HG03025 (cell line): ENCODE measurements at regions not wholly inside any gene's neighbourhood (a gene's known extent, or its start where the extent isn't known, plus 50 kb on each side); places are given as distances from the start of the nearest gene placed in this dataset.

Source experiments
- ATAC-seq: cut with Tn5 transposase; IDR thresholded peaks from one replicate; pipeline ENCODE4 v1.9.1; 2021; ENCODE audit warnings: mild to moderate bottlenecking, moderate library complexity; ENCODE audit not compliant: unreplicated experiment, low FRiP score

DNA sequence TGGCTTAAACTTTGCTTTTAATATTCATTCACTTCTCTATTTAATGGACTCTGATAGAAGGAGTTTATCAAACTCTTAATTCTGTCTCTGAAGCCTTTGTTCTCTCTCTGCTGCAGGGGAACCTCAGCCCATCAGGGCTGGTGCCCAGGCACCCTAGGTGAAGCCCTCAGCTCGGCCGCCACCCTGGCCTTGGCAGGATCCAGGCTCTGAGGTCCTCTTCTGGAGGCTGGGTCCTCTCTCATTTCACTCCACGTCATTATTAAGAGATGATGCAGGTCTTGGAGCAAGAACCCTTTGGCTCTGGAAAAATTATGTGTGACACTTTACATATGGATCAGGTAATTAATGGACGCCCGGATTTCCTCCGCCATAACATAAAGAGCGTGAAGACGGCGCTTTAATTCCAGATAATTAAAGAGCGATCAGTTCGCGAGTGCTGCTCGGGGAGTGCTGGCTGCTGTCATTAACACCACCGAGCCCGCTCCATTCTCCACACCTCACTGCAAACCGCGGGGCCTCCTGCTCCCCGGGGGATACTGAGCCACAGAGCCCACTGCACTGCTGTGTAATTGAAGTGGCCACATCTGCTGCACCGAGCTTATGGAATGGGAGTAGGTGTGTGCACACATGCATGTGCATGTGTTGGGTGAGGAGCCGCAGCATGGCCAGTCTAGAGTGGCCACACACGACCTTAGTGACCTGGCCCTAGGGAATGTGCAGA, 259.4 kb upstream of the TNRC6C start:
- ATAC-seq = no peak

DNA sequence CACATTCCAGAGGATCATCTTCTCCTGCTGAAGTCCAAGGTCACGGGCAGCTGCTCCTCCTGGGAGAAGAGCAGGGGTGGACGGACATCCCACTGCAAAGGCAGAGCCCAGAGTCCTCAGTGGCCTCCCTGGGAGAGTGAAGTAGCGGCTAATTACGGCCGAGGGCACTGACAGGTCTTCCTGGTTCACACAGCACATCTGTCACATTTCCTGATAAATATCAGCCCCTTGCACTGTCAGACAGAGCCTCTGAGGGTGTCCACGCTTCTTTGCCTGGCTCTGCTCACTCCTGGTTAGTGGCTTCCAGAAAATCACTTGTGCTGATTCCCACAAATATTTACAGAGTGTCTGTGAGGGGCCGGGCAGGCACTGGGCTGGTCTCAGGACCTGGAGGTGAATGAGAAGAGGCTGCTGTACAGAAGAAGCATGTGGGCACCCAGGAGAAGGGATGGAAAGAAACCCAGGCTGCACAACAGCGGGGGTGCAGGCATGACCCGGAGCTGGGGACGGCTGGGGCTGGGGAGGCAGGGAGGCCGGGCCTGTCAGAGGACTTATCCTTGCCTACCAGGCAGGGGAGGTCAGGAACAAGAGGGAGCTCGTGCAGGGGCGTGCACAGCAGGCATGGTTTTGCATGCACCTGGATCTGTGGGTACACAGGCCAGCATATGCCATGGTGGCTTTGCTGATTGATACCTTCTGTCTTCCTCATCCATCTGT, 258.2 kb upstream of the TNRC6C start:
- no peak for ATAC-seq

DNA sequence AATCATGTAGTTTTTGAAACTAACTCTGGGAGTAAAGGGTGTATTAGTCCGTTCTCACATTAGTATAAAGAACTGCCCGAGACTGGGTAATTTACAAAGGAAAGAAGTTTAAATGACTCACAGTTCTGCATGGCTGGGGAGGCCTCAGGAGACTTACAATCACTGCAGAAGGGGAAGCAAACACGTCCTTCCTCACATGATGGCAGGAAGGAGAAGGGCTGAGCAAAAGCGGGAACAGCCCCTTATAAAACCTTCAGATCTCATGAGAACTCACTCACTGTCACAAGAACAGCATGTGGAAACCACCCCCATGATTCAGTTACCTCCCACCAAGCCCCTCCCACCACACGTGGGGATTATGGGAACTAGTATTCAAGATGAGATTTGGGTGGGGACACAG, 256.5 kb upstream of the TNRC6C start:
- ATAC-seq = no peak

DNA sequence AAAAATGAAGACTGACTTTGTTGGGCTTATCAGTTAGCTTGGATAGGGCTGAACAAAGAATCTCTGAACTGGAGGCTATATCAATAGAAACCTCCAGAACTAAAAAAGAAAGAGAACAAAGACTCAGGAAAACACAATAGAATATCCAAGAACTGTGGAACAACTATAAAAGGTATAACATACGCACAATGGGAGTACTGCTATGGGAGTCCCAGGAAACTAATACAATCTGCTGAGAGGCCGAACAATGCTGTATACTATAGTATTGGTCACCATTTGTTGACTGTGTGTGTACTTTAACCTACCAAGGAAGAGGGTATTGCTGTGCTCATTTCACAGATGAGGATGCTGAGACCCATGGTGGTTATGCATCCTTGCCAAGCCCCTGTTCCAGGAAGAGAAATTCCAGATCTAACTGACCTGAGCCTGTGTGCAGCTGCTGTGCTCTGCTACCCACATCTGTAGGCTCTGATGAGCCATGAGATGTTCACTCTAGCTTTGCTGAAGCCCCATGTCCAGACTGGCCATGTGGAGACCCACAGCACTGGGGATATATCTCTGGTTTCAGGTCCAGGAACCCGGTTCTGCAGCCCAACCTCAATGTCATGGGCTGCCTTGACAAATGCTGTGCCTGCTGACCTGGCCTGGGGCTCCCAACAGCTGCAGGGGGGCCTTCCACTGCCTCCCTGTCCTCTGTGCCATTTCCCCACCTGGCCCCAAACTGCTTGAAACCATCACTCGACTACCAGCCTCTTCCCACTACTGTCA, 254.3 kb upstream of the TNRC6C start:
- no peak for ATAC-seq

DNA sequence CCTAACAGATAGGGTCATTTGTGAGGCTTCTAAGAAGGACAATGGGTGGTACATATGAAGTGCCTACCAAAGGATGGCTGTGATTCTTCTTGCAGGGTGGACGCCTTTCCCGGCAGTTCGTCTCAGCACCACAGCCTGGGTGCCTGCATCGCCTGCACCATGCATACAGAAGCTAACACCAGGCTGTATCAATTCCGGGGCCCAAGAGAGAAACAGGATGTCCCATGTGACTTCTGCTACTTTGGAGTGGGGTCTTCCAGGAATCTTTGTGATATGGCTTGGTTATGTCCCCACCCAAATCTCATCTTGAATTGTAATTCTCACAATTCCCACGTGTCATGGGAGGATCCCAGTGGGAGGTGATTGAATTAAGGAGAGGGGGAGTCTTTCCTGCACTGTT, 251.6 kb upstream of the TNRC6C start:
- ATAC-seq = no peak

DNA sequence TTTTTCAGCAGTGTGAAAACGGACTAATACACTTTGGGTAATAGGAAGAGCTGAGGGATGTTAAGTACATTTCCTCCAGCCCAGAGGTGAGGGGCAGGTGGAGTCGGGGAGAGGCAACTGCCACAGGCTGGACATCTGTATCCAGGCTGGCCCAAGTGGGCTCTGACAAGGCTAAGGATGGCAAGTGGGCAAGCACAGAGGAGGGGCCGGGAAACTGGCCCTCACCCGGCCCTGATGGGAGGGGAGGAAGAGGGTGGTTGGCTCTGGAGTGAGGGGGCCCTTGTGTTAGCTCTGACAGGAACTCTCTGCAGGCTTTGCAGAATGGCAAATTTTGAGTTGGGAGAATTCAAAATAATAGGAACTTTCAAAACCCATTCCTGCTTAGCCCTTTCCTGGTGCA, 251.0 kb upstream of the TNRC6C start:
- no peak for ATAC-seq

DNA sequence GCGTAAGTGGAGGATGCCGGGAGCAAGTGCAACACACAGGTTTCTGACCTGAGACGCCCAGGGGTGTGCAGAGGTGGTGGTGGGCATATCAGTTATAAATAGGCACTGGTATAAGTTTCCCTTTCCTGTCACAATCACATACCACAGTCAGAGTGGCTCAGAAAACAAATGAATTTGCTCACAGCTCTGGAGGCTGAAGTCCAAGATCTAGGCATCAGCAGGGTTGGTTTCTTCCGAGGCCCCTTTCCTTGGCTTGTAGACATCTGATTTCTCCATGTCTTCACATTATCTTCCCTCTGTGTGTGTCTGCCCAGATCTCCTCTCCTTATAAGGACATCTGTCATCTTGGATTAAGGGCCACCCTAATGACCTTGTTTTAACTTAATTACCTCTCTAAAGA, 250.5 kb upstream of the TNRC6C start:
- ATAC-seq = no peak

DNA sequence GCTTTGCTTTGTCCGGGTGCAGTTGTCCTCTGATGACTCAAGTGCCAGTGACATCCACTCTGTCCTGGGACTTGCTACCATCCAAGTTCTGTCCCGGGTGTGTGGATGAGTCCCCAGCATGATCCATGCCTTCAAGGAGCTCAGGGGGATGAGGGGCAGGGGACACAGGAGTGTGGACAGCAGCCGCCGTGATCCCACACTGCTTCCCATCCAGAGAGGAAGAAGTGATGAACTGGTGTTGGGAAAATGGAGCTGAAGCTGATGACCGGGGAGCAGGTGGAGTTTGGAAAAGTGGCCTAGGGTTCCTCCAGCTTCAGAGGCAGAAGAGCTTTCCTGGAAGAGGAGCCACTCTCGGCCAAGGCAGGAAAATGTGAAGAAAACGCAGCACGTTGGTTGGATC, 249.6 kb upstream of the TNRC6C start:
- ATAC-seq = no peak

DNA sequence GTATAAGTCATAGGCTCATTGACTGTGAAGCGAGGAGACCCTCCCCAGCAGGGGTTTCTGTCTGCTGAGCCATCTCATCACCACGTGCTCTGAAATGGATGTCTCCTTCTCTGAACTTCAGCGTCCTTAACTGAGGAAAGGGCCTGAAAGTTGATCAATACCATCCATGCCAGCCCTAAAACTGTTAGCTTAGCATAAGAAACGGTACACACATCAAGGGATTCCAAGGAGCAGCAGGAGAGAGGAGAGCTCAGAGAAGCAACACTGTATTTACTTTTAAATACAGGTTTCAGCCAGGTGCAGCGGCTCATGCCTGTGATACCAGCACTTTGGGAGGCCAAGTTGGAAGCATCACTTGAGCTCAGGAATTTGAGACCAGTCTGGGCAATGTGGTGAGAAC, 248.9 kb upstream of the TNRC6C start:
- no peak for ATAC-seq

DNA sequence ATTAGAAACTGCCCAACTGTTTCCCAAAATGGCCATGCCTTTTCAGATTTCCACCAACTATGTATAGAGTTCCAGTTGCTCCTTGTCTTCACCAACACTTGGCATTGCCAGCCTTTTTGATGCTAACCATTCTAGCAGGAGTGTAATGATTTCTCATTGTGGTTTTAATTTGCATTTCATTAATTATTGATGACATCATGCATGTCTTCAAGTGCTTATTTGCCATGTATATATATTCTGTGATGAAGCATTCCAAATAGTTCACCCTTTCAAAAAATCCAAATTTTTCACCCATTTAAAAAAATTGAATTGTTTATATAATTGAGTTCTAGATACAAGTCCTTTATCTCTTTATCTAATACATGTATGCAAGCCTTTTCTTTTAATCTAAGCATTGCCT, 245.9 kb upstream of the TNRC6C start:
- ATAC-seq = no peak

DNA sequence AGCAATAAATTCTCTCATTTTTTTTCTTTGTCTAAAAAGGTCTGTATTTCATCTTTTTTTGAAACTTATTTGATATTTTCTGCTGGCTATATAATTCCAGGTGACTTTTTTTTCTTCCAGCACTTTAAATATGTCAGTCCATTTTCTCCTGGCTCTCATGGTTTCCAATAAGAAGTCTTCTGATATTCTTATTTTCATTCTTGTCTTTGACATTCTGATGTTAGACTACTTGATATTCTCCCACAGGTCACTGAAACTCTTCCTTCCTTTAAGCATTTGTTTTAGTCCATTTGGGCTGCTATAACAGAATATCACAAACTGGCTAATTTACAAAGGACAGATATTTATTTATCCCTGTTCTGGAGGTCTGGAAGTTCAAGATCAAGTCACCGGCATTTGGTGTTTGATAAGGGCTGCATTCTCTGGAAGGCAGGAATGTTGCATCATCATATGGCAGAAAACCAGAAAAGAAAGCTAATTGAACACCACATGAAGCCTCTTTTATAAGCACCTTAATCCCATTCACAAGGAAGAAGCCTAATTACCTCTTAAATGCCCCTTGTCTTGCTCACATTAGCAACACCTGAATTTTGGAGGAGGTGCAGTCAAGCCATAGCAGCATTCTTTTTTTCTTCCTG, 242.1 kb upstream of the TNRC6C start:
- ATAC-seq = no peak

DNA sequence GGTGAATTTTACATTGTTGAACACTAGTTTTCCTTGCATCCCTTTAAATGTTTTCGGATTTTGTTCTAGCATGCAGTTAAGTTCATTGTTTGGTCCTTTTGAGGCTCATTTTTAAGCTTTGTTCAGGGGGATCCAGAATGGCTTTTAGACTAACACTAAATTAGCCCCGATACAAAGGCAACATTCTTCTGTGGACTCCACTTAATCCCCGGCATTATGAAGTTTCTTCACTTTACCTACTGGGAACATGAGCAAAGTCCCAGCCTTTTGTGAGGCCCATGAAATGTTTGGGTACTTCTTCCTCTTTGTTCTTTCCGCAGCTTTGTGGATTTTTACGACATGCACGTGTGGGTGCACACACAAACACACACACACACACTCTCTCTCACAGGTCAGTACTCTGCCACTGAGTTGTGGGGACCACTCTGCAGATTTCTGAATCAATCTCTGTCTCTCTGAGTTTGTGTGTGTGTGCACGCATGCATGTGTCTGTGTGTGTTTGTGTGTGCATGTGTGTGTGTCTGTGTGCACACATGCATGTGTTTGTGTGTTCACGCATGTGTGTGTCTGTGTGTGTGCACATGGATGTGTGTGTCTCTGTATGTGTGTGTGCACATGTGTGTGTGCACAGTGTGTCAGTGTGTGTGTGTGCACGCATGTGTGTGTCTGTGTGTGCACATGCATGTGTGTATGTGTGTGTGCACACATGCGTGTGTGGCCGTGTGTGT, 240.4 kb upstream of the TNRC6C start:
- no peak for ATAC-seq

DNA sequence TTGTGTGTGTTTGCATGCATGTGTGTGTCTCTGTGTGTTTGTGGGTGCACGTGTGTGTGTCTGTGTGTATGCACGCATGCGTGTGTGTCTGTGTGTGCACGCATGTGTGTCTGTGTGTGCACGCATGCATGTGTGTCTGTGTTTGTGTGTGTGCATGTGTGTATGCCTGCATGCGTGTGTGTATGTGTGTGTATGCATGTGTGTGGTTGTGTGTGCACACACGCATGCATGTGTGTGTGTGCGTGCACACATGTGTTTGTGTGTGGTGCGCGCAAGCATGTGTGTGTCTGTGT, 239.9 kb upstream of the TNRC6C start:
- no peak for ATAC-seq

DNA sequence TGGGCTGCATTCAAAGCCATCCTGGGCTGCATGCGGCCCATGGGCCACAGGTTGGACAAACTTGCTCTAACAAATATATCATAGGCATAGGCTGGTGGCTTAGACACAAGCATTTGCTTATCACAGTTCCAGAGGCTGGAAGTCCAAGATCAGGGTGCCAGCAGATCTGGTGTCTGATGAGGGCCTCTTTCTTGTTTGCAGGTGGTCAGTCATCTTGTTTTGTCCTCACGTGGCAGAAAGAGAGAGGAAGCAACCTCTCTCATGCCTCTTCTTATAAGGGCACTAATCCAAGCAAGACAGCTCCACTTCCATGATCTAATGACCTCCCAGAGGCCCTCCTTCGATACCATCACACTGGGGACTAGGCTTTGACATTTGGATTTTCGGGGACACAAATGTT, 238.7 kb upstream of the TNRC6C start:
- no peak for ATAC-seq

DNA sequence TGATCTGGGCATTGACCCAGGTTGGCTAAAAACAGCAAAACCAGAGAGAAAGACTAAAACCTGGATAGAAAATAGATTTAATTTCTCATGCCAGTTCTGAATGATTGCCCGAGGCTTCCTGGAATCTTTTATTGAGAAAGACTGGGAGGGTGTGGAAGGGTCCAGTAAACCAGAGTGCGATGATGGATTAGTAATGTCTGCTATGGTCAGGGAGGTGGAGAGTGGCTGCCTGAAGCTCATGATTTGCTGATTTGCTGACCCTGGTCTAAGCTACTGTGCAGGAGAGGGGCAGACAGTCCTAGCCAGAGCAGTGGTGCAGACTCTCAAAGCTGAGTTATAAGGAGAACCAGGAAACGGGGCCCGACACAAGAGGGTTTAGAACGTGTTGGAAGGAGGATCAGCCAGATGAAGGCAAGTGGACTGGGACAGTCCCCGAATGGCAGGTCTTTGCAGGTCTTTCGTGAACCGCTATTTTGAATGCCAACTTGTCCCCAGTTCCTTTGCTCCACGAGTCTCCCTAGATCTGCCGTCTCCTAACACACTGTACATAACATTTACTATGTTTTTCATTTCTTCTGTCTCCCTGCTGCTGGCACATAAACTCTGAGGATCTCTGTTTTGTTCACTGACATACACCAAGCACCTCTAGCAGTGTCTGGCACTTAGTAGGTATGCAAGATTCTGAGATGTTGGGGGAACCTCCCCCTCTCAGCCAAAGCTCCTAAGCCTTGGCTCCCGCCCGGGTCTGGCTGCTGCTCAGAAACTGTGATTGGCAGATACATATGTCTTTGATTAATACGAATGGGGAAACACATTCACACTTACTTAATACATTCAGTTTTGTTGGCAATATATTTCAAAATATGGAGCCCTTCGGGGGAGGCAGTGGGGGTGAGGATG, 237.3 kb upstream of the TNRC6C start:
- no peak for ATAC-seq

DNA sequence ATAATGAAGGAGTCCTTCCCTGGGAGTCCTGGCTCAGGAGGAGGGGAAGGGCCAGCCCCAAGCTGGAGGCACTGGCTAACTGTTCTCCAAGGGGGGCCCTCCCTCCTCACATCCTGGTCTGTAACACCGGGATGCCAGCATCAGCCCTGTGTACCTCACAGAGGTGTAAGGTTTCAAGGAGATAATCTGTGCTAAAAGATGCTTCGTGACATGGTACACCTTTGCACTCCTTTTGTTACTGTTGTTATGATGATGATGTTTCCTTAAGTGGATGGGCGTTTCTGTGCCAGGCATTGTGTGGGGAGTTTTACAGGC, 236.7 kb upstream of the TNRC6C start:
- ATAC-seq = no peak

DNA sequence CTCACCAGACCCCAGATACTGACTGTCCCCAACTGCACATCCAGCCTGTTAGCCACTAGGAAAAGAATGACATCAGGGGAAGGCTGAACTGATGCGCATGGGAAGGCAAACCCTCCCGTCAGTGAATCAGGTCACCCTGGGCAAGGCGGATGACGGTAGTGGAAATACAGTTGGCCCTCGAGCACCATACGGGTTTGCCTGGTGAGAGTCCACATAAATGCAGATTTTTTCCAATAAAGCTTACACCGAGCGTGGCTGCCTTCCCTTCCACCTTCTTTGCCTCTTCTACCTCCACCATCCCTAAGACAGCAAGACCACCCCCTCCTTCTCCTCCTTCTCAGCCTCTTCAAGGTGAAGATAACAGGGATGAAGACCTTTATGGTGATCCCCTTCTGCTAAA, 236.1 kb upstream of the TNRC6C start:
- no peak for ATAC-seq

DNA sequence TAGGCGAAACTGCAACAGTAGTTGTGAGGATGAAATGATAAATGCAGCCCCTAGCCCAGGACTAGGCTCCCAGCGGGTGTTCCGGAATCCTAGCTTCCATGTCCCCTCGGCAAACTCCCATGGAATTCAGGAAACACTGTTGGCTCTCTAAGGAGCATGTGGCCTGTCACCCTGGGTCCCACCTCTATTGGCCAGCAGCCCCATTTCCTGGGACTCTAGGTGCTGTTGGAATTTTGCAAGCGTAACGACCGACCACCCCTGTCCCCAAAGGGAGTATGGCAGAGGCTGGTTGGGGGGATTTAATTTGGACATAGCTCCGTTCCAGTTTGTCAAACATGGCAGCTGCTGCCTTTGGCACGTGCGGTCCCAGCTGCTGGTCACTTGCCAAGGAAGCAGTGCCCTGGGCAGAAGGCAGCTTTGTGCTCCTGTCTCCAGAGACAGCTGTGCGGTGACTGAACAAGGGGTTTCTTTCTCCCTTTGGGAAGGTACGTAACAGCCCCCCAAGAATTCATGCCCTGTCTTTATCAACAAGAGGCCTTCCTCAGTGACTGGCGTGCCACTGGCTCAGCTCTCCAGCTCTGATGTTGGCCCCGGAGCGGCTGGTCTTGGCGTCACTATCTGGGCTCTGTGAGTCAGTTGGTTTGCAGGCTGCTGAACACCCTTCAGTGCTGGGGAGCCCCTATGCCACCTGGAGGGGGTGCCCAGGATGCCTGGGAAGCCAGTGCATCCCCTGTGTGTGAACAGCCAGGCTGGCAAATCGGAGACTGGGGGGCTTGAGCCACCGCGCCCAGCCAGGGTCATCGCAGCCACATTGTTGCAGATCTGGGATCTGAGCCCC, 235.2 kb upstream of the TNRC6C start:
- no peak for ATAC-seq
